Neutrophil (primary cell): ENCODE measurements at regions not wholly inside any gene's neighbourhood (a gene's known extent, or its start where the extent isn't known, plus 50 kb on each side); places are given as distances from the start of the nearest gene placed in this dataset.
"Not testable (repeated sequence)": the region's sequence is repeated elsewhere in the genome, so short reads cannot be mapped to it uniquely, and the experiment has no call there.

ENCODE experiments used
- H3K27ac ChIP-seq: fragments of 200-600 bp; sonication (generic); 2 replicates; pipeline ENCODE4 v1.5.1; 2016; ENCODE audit warnings: mild to moderate bottlenecking, moderate library complexity
- H3K27me3 ChIP-seq: fragments of 200-600 bp; sonication (generic); 2 replicates; pipeline ENCODE4 v1.6.0; 2016; ENCODE audit warnings: mild to moderate bottlenecking
- H3K36me3 ChIP-seq: fragments of 200-600 bp; sonication (generic); 2 replicates; pipeline ENCODE4 v1.5.1; 2017
- H3K4me1 ChIP-seq, 2 experiments: fragments of 200-600 bp in 1 of 2; sonication (generic) in 1 of 2; 1 replicate in 1 of 2; 2 replicates in 1 of 2; pipeline versions ENCODE4 v1.5.1 to v1.6.1; 2013 to 2016; ENCODE audit warnings: low read depth in 1 of 2, low read length in 1 of 2, mild to moderate bottlenecking in 1 of 2, moderate library complexity in 1 of 2; ENCODE audit not compliant: control insufficient read depth in 1 of 2, insufficient read depth in 1 of 2
- H3K4me3 ChIP-seq, 2 experiments: fragments of 200-600 bp in 1 of 2; sonication (generic) in 1 of 2; 1 replicate in 1 of 2; 2 replicates in 1 of 2; pipeline ENCODE4 v1.5.1; 2013 to 2016; ENCODE audit warnings: low read depth in 1 of 2, low read length in 1 of 2, mild to moderate bottlenecking in 1 of 2, moderate library complexity in 1 of 2
- H3K9me3 ChIP-seq: fragments of 200-600 bp; sonication (generic); 2 replicates; pipeline ENCODE4 v1.5.1; 2016
- TF ChIP-seq, protein P1 (sequence below): fragments of 200-600 bp; sonication (generic); IDR thresholded peaks from 2 replicates; pipeline ENCODE4 v1.5.1; 2016; ENCODE audit warnings: antibody characterized with exemption

DNA sequence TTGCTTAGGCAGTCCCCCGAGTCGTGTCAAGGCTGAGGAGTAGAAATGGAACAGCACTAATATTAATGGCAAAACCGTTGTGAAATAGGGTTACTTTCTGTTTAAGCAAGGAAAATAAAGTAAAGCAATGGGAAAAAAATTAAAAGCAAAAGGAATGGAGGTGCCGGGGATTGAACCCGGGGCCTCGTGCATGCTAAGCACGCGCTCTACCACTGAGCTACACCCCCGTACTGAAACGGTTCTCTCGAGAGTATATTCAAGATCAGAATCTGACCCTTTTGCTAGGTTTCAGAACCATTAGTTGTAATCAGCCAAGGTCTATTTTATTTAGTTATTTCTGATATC, 85.5 kb downstream of the TRIM27 start:
- H3K9me3 ChIP-seq, result no peaks in the 10 kb centered on the region
- H3K27me3 ChIP-seq, result peaks cover 100% of the 10 kb centered on the region
- H3K27ac ChIP-seq, result no peak overlapping the region
- H3K36me3 ChIP-seq, result no peaks in the 10 kb centered on the region
- H3K4me3 ChIP-seq, result peak overlapping the region; percentile 50
- H3K4me1 ChIP-seq, result peaks cover 21 to 23% of the 10 kb centered on the region in 2 experiments
- TF ChIP-seq, protein P1, sequence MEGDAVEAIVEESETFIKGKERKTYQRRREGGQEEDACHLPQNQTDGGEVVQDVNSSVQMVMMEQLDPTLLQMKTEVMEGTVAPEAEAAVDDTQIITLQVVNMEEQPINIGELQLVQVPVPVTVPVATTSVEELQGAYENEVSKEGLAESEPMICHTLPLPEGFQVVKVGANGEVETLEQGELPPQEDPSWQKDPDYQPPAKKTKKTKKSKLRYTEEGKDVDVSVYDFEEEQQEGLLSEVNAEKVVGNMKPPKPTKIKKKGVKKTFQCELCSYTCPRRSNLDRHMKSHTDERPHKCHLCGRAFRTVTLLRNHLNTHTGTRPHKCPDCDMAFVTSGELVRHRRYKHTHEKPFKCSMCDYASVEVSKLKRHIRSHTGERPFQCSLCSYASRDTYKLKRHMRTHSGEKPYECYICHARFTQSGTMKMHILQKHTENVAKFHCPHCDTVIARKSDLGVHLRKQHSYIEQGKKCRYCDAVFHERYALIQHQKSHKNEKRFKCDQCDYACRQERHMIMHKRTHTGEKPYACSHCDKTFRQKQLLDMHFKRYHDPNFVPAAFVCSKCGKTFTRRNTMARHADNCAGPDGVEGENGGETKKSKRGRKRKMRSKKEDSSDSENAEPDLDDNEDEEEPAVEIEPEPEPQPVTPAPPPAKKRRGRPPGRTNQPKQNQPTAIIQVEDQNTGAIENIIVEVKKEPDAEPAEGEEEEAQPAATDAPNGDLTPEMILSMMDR, result no peak

DNA sequence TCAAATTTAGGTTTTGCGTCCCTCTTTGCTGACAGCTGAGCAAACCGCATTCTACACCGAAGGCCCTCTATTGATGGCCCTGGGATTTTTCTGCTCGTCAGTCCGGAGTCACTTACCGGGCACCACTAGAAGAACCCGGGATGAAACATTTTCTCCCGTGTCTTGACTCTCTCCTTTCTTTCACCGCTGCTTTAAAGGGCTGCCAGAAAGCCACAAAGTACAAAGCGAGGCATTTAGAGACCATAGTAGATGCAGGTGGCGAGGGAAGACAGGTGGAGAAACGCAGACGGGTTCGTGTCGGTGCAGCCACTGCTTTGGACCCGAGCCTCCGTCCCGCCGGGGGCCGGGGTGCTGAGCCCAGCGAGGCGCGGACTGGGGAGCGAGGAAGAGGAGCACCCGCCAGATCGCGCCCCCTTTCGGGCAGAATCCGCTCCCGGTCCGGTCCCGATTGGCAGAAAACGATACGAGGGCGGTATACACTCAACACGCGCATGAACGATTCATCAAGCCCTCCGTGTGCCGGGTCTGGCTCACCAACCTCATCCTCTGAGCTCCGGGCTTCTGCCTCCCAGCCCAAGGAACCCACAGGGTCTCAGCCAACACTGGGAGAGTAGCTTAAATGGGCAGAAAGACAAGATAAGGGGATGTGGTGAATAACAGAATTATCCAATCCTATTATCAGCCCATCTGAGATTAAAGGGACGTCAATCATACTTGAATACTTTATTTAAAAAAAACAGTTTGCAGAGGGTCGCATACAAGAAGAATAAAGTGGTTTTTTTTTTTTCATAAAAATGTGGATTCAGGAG, 84.9 kb downstream of the TRIM27 start:
- TF ChIP-seq, protein P1, result peak; percentile 42
- peaks cover 100% of the 10 kb centered on the region for H3K27me3 ChIP-seq
- peaks cover 21 to 23% of the 10 kb centered on the region in 2 experiments for H3K4me1 ChIP-seq
- H3K9me3 ChIP-seq, result no peaks in the 10 kb centered on the region
- peak overlapping the region; percentile 50 for H3K4me3 ChIP-seq
- no peak overlapping the region for H3K27ac ChIP-seq
- H3K36me3 ChIP-seq, result no peaks in the 10 kb centered on the region

- H3K27ac ChIP-seq, result no peak overlapping the region
- peak overlapping the region in 1 of 2 experiments; percentile 50 for H3K4me3 ChIP-seq
- TF ChIP-seq, protein P1, result no peak
- no peaks in the 10 kb centered on the region for H3K36me3 ChIP-seq
- peaks cover 21 to 23% of the 10 kb centered on the region in 2 experiments for H3K4me1 ChIP-seq
- H3K9me3 ChIP-seq, result no peaks in the 10 kb centered on the region
- peaks cover 100% of the 10 kb centered on the region for H3K27me3 ChIP-seq
These were observed 84.2 kb downstream of the TRIM27 start for GRCh38 chr6:28839443-28840120.

- peaks cover 21 to 23% of the 10 kb centered on the region in 2 experiments for H3K4me1 ChIP-seq
- H3K4me3 ChIP-seq, result no peak overlapping the region
- no peaks in the 10 kb centered on the region for H3K9me3 ChIP-seq
- peaks cover 93% of the 10 kb centered on the region for H3K27me3 ChIP-seq
- TF ChIP-seq, protein P1, result no peak
- H3K27ac ChIP-seq, result no peak overlapping the region
- H3K36me3 ChIP-seq, result no peaks in the 10 kb centered on the region
These were observed 82.5 kb downstream of the TRIM27 start for GRCh38 chr6:28841290-28841689.

- H3K27ac ChIP-seq, H3K4me3 ChIP-seq, H3K36me3 ChIP-seq, H3K4me1 ChIP-seq, H3K9me3 ChIP-seq: not testable (repeated sequence)
- H3K27me3 ChIP-seq, result peaks cover 79% of the 10 kb centered on the region
These were observed 75.0 kb downstream of the TRIM27 start for GRCh38 chr6:28848756-28849155.
